OCI-M1 (cell line): ENCODE measurements at regions not wholly inside any gene's neighbourhood (a gene's known extent, or its start where the extent isn't known, plus 50 kb on each side); places are given as distances from the start of the nearest gene placed in this dataset.

Experiments used
- DNase-seq: peaks from one replicate; lab custom pipeline; 2025; lab: John Stamatoyannopoulos, UW

GRCh38 chr14:62528296-62528695, 517.0 kb downstream of the KCNH5 start:
- no peak for DNase-seq

GRCh38 chr14:62532181-62532580, 513.1 kb downstream of the KCNH5 start:
- no peak for DNase-seq

GRCh38 chr14:62546862-62547474, 498.3 kb downstream of the KCNH5 start:
- no peak for DNase-seq

- no peak for DNase-seq
Measured at GRCh38 chr14:62557416-62557815, 487.8 kb downstream of the KCNH5 start.

GRCh38 chr14:62558451-62558850, 486.8 kb downstream of the KCNH5 start:
- no peak for DNase-seq

GRCh38 chr14:62585247-62585646, 460.0 kb downstream of the KCNH5 start:
- no peak for DNase-seq

GRCh38 chr14:62592877-62593276, 452.4 kb downstream of the KCNH5 start:
- DNase-seq, result no peak

GRCh38 chr14:62597143-62597542, 448.1 kb downstream of the KCNH5 start:
- no peak for DNase-seq

- no peak for DNase-seq
Measured at GRCh38 chr14:62599616-62600385, 445.5 kb downstream of the KCNH5 start.

- DNase-seq, result no peak
Measured at GRCh38 chr14:62602712-62603111, 442.5 kb downstream of the KCNH5 start.

GRCh38 chr14:62604524-62604923, 440.7 kb downstream of the KCNH5 start:
- no peak for DNase-seq

GRCh38 chr14:62614122-62614521, 431.1 kb downstream of the KCNH5 start:
- DNase-seq, result no peak

- DNase-seq, result no peak
Measured at GRCh38 chr14:62616668-62617067, 428.6 kb downstream of the KCNH5 start.

GRCh38 chr14:62626416-62626815, 418.8 kb downstream of the KCNH5 start:
- DNase-seq, result peak; percentile 50

- peak; percentile 34 for DNase-seq
Measured at GRCh38 chr14:62629176-62629725, 416.0 kb downstream of the KCNH5 start.

GRCh38 chr14:62631176-62631575, 414.1 kb downstream of the KCNH5 start:
- no peak for DNase-seq

GRCh38 chr14:62632771-62633170, 412.5 kb downstream of the KCNH5 start:
- no peak for DNase-seq

- no peak for DNase-seq
Measured at GRCh38 chr14:62645649-62646048, 399.6 kb downstream of the KCNH5 start.
